ENCODE measurements at regions not wholly inside any gene's neighbourhood (a gene's known extent, or its start where the extent isn't known, plus 50 kb on each side); places are given as distances from the start of the nearest gene placed in this dataset.
A peak's percentile ranks its signal among the peaks of the same experiment; 100 is the strongest.
"Not testable (repeated sequence)": the region's sequence is repeated elsewhere in the genome, so short reads cannot be mapped to it uniquely, and the experiment has no call there.

- DNase-seq: no peak
- Histone ChIP-seq H3K36me3 (no peaks in the 10 kb centered on the region), H3K9ac (ENCODE audit: low read depth in 2 of 2, low read length in 2 of 2) (no peak overlapping the region), H3K27me3 (no peaks in the 10 kb centered on the region), H3K4me1 (no peaks in the 10 kb centered on the region), H3K9me3 (no peaks in the 10 kb centered on the region), H3K4me3 (no peak overlapping the region), H3K27ac (no peak overlapping the region)
- intact Hi-C loops (cut with DNase I): no loop called here
- TF ChIP-seq CTCF (IDR thresholded peaks at IDR 0.05): no peak
Measured at GRCh38 chr16:17557480-17557879, 86.7 kb upstream of the XYLT1 start.

- TF ChIP-seq CTCF (IDR thresholded peaks at IDR 0.05): peak; percentile 48
- Histone ChIP-seq H3K9me3 (no peaks in the 10 kb centered on the region), H3K36me3 (no peaks in the 10 kb centered on the region), H3K4me1 (no peaks in the 10 kb centered on the region), H3K27ac (no peak overlapping the region), H3K9ac (ENCODE audit: low read depth in 2 of 2, low read length in 2 of 2) (no peak overlapping the region), H3K4me3 (no peak overlapping the region), H3K27me3 (no peaks in the 10 kb centered on the region)
- DNase-seq: no peak
- intact Hi-C loops (cut with DNase I): no loop called here
Measured at GRCh38 chr16:17556276-17557052, 85.7 kb upstream of the XYLT1 start.

GRCh38 chr16:17555176-17555575 is 84.4 kb upstream of the XYLT1 start:
- intact Hi-C loops (cut with DNase I): no loop called here
- no peaks in the 10 kb centered on the region for H3K36me3 ChIP-seq
- DNase-seq: no peak
- H3K9me3 ChIP-seq: no peaks in the 10 kb centered on the region
- H3K9ac ChIP-seq (ENCODE audit: low read depth in 2 of 2, low read length in 2 of 2): no peak overlapping the region
- H3K27ac ChIP-seq: no peak overlapping the region
- no peak overlapping the region for H3K4me3 ChIP-seq
- H3K4me1 ChIP-seq: no peaks in the 10 kb centered on the region
- no peak for TF ChIP-seq CTCF (IDR thresholded peaks at IDR 0.05)
- H3K27me3 ChIP-seq: no peaks in the 10 kb centered on the region

- H3K4me1 ChIP-seq: no peaks in the 10 kb centered on the region
- no peaks in the 10 kb centered on the region for H3K36me3 ChIP-seq
- H3K27me3 ChIP-seq: no peaks in the 10 kb centered on the region
- H3K4me3 ChIP-seq: no peak overlapping the region
- no peak overlapping the region for H3K9ac ChIP-seq (ENCODE audit: low read depth in 2 of 2, low read length in 2 of 2)
- intact Hi-C loops (cut with DNase I): no loop called here
- H3K9me3 ChIP-seq: no peaks in the 10 kb centered on the region
- no peak for DNase-seq
- TF ChIP-seq CTCF (IDR thresholded peaks at IDR 0.05): no peak
- no peak overlapping the region for H3K27ac ChIP-seq
Measured at GRCh38 chr16:17552351-17552750, 81.6 kb upstream of the XYLT1 start.

GRCh38 chr16:17551682-17552081 is 80.9 kb upstream of the XYLT1 start:
- H3K4me1 ChIP-seq; H3K4me3 ChIP-seq; intact Hi-C loops (cut with DNase I); H3K36me3 ChIP-seq; H3K27ac ChIP-seq; H3K9me3 ChIP-seq; H3K27me3 ChIP-seq; DNase-seq; H3K9ac ChIP-seq (ENCODE audit: low read depth in 2 of 2, low read length in 2 of 2): not testable (repeated sequence)

- no peak overlapping the region for H3K9ac ChIP-seq (ENCODE audit: low read depth in 2 of 2, low read length in 2 of 2)
- DNase-seq: no peak
- TF ChIP-seq CTCF (IDR thresholded peaks at IDR 0.05): no peak
- no peaks in the 10 kb centered on the region for H3K9me3 ChIP-seq
- no peak overlapping the region for H3K4me3 ChIP-seq
- H3K27me3 ChIP-seq: no peaks in the 10 kb centered on the region
- H3K36me3 ChIP-seq: no peaks in the 10 kb centered on the region
- no peaks in the 10 kb centered on the region for H3K4me1 ChIP-seq
- H3K27ac ChIP-seq: no peak overlapping the region
- intact Hi-C loops (cut with DNase I): no loop called here
Measured at GRCh38 chr16:17548825-17549224, 78.1 kb upstream of the XYLT1 start.
